SW480 (cell line): ENCODE measurements at regions not wholly inside any gene's neighbourhood (a gene's known extent, or its start where the extent isn't known, plus 50 kb on each side); places are given as distances from the start of the nearest gene placed in this dataset.
"Not testable (repeated sequence)": the region's sequence is repeated elsewhere in the genome, so short reads cannot be mapped to it uniquely, and the experiment has no call there.

Experiments used
- DNase-seq: peaks from one replicate; pipeline ENCODE4 v3.0.0-alpha.2; 2016; ENCODE audit warnings: low spot score

DNA sequence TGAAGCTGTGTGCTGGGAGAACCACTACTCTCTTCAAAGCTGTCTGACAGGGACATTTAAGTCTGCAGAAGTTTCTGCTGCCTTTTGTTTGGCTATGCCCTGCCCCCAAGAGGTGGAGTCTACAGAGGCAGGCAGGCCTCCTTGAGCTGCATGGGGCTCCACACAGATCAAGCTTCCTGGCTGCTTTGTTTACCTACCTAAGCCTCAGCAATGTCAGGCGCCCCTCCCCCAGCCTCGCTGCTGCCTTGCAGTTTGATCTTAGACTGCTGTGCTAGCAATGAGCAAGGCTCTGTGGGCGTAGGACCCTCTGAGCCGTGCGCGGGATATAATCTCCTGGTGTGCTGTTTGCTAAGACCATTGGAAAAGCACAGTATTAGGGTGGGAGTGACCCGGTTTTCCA lies 103.3 kb upstream of the SALL1 start:
- DNase-seq: not testable (repeated sequence)

DNA sequence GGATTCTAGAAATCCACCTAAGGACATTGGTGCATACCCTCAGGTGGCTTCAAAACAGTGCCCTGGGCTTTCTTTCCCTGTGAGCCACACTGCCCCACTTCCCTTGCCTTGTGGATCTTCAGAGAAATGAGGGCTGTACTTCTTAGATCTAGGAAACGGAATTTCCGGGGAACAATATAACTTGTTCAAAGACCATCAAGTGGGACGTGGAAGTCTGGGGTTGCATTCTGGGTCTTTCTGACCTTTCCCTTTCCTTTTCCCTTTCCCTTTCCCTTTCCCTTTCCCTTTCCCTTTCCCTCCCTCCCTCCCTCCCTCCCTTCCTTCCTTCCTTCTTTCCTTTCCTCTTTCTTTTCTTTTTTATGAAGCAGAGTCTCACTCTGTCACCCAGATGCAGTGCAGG lies 97.1 kb upstream of the SALL1 start:
- no peak for DNase-seq

DNA sequence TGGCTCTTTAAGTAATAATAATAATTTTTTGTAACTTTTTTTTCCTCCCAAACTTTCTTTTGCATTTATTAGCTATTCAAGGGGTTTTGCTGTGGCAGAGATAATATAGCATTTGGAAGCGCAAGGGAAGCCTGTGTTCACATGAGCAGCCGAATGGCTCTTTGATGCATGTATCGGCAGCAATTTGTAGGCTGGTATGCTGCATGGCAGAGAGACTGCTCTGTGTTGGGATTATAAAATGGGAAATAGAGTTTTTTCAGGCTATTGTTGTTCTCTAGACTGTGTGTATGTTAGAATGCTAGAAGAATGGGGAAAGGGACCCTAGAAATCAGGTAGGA lies 94.6 kb upstream of the SALL1 start:
- no peak for DNase-seq

DNA sequence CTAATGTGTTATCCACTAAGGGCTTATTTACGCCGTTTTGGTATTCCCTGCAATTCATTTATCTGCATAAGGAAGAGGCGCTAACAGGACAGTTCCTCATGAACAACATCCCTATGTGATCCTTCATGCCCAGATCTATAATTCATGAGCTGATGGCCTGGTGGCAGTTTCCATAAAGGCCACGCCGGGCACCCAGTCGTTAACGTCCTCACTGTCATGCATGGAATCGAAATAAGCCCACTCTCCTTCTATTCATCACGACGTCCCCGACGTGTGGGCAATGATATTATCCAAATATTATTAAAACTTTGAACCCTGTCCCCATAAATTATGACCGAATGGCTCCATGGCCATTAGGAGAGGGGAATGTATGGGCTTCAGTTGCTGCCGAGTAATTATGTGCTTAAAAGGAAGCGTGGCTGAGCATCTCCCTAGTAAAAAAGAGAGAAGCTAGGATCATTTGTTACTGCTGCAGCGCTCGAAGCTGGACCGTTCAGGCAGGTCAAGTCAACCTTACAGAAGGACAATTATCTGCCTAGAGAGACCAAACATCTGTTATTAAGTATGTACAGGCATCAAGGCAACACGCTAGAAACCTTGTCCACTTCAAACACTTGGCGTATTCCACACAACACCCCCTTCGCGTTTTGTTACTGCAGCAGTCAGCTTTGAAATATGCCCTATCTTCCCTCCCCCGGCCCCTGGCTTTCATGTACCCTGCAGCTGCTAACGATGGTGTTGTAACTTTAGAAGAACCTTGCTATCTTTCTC lies 94.0 kb upstream of the SALL1 start:
- DNase-seq: no peak

DNA sequence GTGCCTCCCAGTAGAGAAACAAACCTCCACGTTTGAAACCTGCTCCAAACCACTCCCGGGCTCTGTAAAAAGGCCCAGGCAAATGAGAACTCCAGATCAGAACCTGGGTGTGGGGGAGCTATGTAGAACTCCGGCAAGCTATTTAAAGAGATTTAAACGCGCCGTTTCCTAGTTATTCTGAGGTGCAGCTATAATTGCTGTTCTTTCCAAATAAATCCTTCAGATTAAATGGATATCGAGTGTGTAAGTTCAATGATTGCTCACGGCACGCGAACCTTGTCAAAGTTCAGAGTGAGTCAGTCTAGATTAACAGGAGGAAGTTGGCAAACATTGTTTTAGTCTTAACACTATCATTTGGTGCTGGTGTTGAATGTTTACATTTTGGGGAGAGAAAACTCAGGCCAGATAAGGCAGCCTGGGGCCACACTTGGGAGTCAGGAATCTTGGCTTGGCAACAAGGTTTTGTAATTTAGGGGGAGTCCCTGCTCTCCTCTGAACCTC lies 92.9 kb upstream of the SALL1 start:
- DNase-seq: peak; percentile 18

DNA sequence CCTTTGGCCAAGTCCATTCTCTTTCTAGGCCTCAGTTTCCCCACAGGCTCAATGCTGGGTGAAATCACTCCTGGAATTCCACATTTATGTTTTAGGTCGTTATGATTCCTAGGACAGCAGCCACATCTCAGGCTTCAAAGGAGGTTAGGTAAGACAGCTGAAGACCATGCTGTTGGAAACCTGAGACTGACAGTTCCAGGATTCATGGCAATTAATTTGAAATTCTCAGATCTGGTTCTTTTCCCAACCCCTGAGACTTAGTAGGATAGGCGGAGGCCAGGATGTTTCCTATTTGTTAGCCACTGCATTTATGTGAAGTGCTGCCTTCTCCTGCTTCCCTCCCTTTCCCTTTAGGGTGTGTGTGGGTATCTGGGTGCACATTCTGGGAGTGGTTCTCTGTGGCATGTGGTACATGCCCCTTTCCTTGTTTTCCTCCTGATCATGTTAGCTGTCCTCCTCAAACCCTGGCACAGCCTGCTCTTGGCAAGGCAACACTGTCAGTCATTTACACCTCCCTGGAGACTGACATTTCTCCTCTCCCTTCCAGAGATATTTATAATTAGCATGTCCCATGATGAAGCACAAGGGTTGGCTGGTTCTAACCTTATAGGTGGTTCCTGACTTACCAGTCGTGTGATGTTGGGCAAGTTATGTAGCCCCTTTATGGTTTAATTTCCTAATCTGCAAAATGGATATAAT lies 91.4 kb upstream of the SALL1 start:
- no peak for DNase-seq

GRCh38 chr16:51239196-51239595 lies 88.1 kb upstream of the SALL1 start:
- DNase-seq: no peak

DNA sequence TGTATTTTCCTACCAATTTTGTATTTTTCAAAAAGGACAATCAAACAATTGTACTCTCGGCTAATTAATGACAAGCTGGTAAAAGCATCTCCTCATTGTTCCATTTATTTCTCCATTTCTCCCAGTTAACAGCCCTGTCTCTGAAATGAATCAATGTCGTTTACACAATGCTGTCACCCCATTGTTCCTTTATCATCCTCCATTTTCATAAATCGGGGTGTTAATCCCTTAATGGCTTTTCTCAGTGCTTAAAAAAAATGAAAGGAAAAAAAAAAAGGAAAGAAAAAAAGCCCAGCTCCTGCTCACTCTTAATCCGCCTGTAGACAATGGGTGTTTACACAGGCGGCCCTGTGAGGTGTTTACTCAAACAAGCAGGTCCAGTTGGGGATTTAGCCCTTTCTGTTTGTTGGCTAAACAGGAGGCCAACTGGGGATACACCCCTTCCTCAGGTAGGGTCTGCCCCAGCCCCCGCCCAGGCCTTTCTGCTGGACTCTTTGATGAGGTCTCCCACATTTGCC lies 86.8 kb upstream of the SALL1 start:
- DNase-seq: no peak

GRCh38 chr16:51237207-51237606 lies 86.1 kb upstream of the SALL1 start:
- DNase-seq: no peak

DNA sequence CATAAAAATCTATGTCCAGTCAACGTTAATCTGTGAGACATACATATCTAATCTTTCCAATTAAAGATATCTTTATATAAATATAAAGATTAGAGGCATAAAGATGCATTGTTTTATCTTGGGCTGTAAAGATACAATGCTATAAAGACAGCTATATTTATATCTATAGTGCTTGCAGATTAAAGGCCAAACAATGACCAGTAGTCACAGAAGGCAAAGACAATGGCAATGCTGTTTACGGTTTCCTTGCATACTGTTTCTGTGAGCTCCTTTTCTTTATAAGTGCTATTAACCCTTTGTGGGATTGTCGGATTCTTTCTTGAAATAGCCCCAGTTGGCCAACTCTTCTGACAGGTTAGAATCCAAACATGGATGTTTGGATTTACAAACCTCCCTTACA lies 85.5 kb upstream of the SALL1 start:
- no peak for DNase-seq

GRCh38 chr16:51231702-51232101 lies 80.6 kb upstream of the SALL1 start:
- DNase-seq: no peak

DNA sequence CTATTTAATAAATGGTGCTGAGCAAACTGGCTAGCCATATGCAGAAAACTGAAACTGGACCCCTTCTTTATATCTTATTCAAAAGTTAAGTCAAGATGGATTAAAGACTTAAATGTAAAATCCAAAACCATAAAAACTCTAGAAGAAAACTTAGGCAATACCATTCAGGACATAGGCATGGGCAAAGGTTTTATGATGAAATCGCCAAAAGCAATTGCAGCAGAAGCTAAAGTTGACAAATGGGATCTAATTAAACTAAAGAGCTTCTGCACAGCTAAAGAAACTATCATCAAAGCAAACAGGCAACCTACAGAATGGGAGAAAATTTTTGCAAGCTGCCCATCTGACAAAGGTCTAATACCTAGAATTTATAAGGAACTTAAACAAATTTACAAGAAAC lies 79.0 kb upstream of the SALL1 start:
- not testable (repeated sequence) for DNase-seq

- DNase-seq: no peak
Observed at GRCh38 chr16:51228097-51228659, 77.1 kb upstream of the SALL1 start.

DNA sequence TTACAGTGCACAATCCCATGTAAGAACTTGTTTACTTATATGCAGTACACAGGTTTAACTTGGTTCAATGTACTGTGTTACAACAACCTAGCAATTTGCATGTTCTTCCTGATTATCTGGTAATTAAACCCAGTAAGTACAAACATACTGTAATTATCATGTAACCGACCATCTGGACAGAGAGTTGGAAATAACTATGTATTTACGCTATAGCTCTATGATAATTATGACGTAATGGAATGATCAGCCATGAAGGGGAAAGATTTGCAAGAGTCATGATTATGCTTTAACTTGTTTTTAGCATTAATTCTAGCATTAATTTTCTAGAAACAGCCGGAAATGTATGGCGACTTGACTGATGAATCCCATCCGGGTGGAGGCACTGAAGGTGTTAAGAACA lies 74.8 kb upstream of the SALL1 start:
- DNase-seq: no peak

- DNase-seq: no peak
Observed at GRCh38 chr16:51224317-51224716, 73.2 kb upstream of the SALL1 start.

GRCh38 chr16:51222016-51222415 lies 70.9 kb upstream of the SALL1 start:
- DNase-seq: no peak

GRCh38 chr16:51211148-51211547 lies 60.1 kb upstream of the SALL1 start:
- DNase-seq: no peak

DNA sequence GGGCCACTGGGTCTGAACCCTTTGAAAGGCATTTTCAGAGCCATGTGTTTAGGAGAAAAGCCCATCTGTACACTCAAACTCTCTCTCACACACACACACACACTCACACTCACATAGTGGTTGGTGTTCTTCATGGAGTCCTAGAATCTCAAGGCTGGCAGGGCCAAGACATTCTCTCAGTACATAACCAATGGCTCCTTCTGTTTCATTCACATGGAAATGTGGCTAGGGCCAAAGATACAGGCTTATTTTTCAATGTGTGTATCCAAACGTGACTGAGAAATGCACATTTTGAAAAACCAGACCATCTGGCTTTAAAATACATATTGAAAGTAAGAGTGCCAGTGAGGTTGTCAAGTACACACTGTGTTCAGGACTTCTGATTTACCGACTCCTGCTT lies 59.0 kb upstream of the SALL1 start:
- DNase-seq: no peak

DNA sequence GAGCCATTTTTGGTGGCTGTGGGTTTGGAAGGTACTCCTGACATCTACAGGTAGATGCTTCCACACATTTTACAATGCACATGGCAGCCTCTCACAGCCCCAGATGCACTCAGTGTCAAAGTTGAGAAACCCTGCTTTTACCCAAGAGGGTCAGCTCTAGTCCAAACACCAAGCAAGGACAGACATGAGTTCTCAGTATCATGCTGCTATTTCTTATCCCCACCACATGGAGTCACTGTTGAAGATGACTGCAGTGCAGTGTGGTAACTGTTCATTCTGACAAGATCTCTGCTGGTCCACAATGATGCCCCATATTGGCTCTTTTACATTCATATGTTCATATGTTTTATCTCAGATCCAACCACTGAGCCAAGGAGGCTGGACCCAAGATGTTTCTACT lies 50.5 kb upstream of the SALL1 start:
- DNase-seq: no peak
